Sigmoid colon (tissue), 4 donors: ENCODE measurements at regions not wholly inside any gene's neighbourhood (a gene's known extent, or its start where the extent isn't known, plus 50 kb on each side); places are given as distances from the start of the nearest gene placed in this dataset.

Experiments
- POLR2A ChIP-seq, 2 donors: fragments of 450-650 bp; IDR thresholded peaks; one replicate each; pipeline ENCODE4 v1.6.1; 2016; ENCODE audit warnings: antibody characterized with exemption in 2 of 2, mild to moderate bottlenecking in 2 of 2, moderate library complexity in 2 of 2
- POLR2AphosphoS5 ChIP-seq, 4 donors: sonication (generic); formaldehyde crosslinking; IDR thresholded peaks; one replicate each; pipeline ENCODE4 v1.6.1; 2017; ENCODE audit warnings: antibody characterized with exemption in 4 of 4

DNA sequence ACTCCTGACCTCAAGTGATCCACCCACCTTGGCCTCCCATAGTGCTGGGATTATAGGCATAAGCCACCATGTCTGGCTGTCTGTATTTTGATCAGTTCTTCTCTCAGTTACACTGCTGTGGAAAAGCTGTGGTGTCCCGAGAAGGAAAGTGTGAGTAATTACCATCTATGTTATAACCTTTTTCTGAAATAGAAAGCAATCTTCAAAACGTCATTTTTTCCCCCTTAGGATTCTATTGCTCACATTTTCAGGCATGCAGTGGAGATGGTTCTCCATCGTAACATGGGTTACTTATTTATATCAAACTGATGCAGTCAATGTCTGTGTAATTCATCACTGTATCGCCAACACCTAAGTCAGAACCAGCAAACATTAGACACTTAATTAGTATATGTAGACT is 103.5 kb upstream of the FAM3C start:
- TF ChIP-seq POLR2AphosphoS5 (IDR thresholded peaks at IDR 0.05) (no peak), POLR2A (IDR thresholded peaks at IDR 0.05) (no peak)
